Mesenchymal stem cell (in vitro differentiated cells and primary cell): ENCODE measurements at regions not wholly inside any gene's neighbourhood (a gene's known extent, or its start where the extent isn't known, plus 50 kb on each side); places are given as distances from the start of the nearest gene placed in this dataset.

ENCODE experiments used
- DNase-seq: peaks from one replicate; pipeline ENCODE4 v3.0.0-alpha.2; 2013
- H2AFZ ChIP-seq: one replicate; pipeline ENCODE4 v1.6.1; 2013; ENCODE audit warnings: low read depth, mild to moderate bottlenecking, control low read depth, inconsistent platforms, low read length, moderate library complexity
- H2AK5ac ChIP-seq: 2 replicates; pipeline ENCODE4 v1.6.1; 2013; ENCODE audit warnings: low read length, moderate library complexity, mild to moderate bottlenecking, inconsistent platforms; ENCODE audit not compliant: severe bottlenecking
- H2BK120ac ChIP-seq: one replicate; pipeline ENCODE4 v1.6.1; 2013; ENCODE audit warnings: low read depth, mild to moderate bottlenecking, inconsistent platforms, low read length, moderate library complexity
- H2BK12ac ChIP-seq, 2 experiments: one replicate each; pipeline ENCODE4 v1.6.1; 2013; ENCODE audit warnings: inconsistent platforms in 2 of 2, low read length in 2 of 2, mild to moderate bottlenecking in 2 of 2, moderate library complexity in 2 of 2, control low read depth in 1 of 2
- H2BK15ac ChIP-seq: one replicate; pipeline ENCODE4 v1.6.1; 2013; ENCODE audit warnings: mild to moderate bottlenecking, low read depth, inconsistent platforms; ENCODE audit not compliant: poor library complexity, severe bottlenecking
- H2BK5ac ChIP-seq: 2 replicates; pipeline ENCODE4 v1.6.1; 2013; ENCODE audit warnings: low read depth, mild to moderate bottlenecking, low read length, control low read depth, inconsistent platforms; ENCODE audit not compliant: poor library complexity, severe bottlenecking
- H3K14ac ChIP-seq, 2 experiments: one replicate each; pipeline ENCODE4 v1.6.1; 2013; ENCODE audit warnings: inconsistent platforms in 2 of 2, low read length in 2 of 2, control low read depth in 1 of 2, mild to moderate bottlenecking in 1 of 2, moderate library complexity in 1 of 2
- H3K18ac ChIP-seq, 2 experiments: one replicate each; pipeline ENCODE4 v1.6.1; 2013; ENCODE audit warnings: inconsistent platforms in 2 of 2, low read length in 2 of 2, control low read depth in 1 of 2, low read depth in 1 of 2, mild to moderate bottlenecking in 1 of 2
- H3K23ac ChIP-seq, 2 experiments: one replicate each; pipeline ENCODE4 v1.6.1; 2013; ENCODE audit warnings: inconsistent platforms in 2 of 2, low read length in 2 of 2, mild to moderate bottlenecking in 2 of 2, moderate library complexity in 2 of 2, control low read depth in 1 of 2
- H3K27ac ChIP-seq: 2 replicates; pipeline ENCODE4 v1.5.1; 2013; ENCODE audit warnings: mild to moderate bottlenecking, moderate library complexity, low read length, control low read depth, inconsistent platforms; ENCODE audit not compliant: poor library complexity, severe bottlenecking
- H3K27me3 ChIP-seq, 2 experiments: 2 replicates each; pipeline versions ENCODE4 v1.6.1 to v1.7.0; 2013; ENCODE audit warnings: low read length in 2 of 2, mild to moderate bottlenecking in 2 of 2, moderate library complexity in 2 of 2, control low read depth in 1 of 2, inconsistent platforms in 1 of 2; ENCODE audit not compliant: control insufficient read depth in 1 of 2, insufficient read depth in 1 of 2
- H3K36me3 ChIP-seq, 2 experiments: 2 replicates each; pipeline versions ENCODE4 v1.6.1 to v1.7.0; 2013; ENCODE audit warnings: low read length in 2 of 2, control low read depth in 1 of 2, inconsistent platforms in 1 of 2, low read depth in 1 of 2, mild to moderate bottlenecking in 1 of 2; ENCODE audit not compliant: insufficient read depth in 2 of 2, control insufficient read depth in 1 of 2
- H3K4ac ChIP-seq, 2 experiments: one replicate each; pipeline ENCODE4 v1.6.1; 2013; ENCODE audit warnings: inconsistent platforms in 2 of 2, low read length in 2 of 2, mild to moderate bottlenecking in 2 of 2, moderate library complexity in 2 of 2, control low read depth in 1 of 2, low read depth in 1 of 2
- H3K4me1 ChIP-seq: 2 replicates; pipeline ENCODE4 v1.6.1; 2013; ENCODE audit warnings: low read depth, low read length, control low read depth; ENCODE audit not compliant: control insufficient read depth, insufficient read depth
- H3K4me2 ChIP-seq: 2 replicates; pipeline ENCODE4 v1.6.1; 2013; ENCODE audit warnings: low read length, mild to moderate bottlenecking, inconsistent platforms; ENCODE audit not compliant: poor library complexity, severe bottlenecking
- H3K4me3 ChIP-seq, 2 experiments: 2 replicates each; pipeline versions ENCODE4 v1.5.1 to v1.7.0; 2013; ENCODE audit warnings: low read length in 2 of 2, mild to moderate bottlenecking in 2 of 2, control low read depth in 1 of 2, low read depth in 1 of 2; ENCODE audit not compliant: insufficient read depth in 1 of 2
- H3K79me1 ChIP-seq: replicated peaks from 2 replicates; pipeline ENCODE4 v1.6.1; 2013; ENCODE audit warnings: mild to moderate bottlenecking, control low read depth, low read length, inconsistent platforms; ENCODE audit not compliant: poor library complexity, severe bottlenecking
- H3K9ac ChIP-seq: 2 replicates; pipeline ENCODE4 v1.7.0; 2013; ENCODE audit warnings: mild to moderate bottlenecking, low read length, moderate library complexity
- H3K9me3 ChIP-seq: 2 replicates; pipeline ENCODE4 v1.7.0; 2013; ENCODE audit warnings: mild to moderate bottlenecking, low read length; ENCODE audit not compliant: control insufficient read depth
- H4K8ac ChIP-seq: one replicate; pipeline ENCODE4 v1.6.1; 2013; ENCODE audit warnings: inconsistent platforms, mild to moderate bottlenecking, low read length, moderate library complexity
- H4K91ac ChIP-seq: one replicate; pipeline ENCODE4 v1.6.1; 2013; ENCODE audit warnings: mild to moderate bottlenecking, low read length, inconsistent platforms
- WGBS: methylation state at CpG from one replicate; pipeline ENCODE4 v1.1.7; 2013; ENCODE audit warnings: mixed read lengths; 5-methylcytosine and 5-hydroxymethylcytosine counted together

- Histone ChIP-seq H4K8ac (no peak overlapping the region), H2BK15ac (no peak overlapping the region), H3K79me1 (peaks cover 31% of the 10 kb centered on the region), H3K4ac (no peak overlapping the region), H2AFZ (no peak overlapping the region), H2AK5ac (no peak overlapping the region), H3K9me3 (no peaks in the 10 kb centered on the region), H2BK120ac (no peak overlapping the region), H3K14ac (no peak overlapping the region), H4K91ac (no peak overlapping the region), H3K4me1 (no peaks in the 10 kb centered on the region), H3K27ac (no peak overlapping the region), H3K23ac (no peak overlapping the region), H3K9ac (no peak overlapping the region), H3K4me2 (no peak overlapping the region), H3K27me3 (no peaks in the 10 kb centered on the region), H3K18ac (no peak overlapping the region), H2BK5ac (no peak overlapping the region), H3K4me3 (no peak overlapping the region), H2BK12ac (no peak overlapping the region), H3K36me3 (no peaks in the 10 kb centered on the region)
- WGBS = 92% methylated on average over 3 of the region's 3 CpGs
- no peak for DNase-seq
These were observed 240.8 kb downstream of the ZEB2 start for GRCh38 chr2:144279165-144279564.

- Histone ChIP-seq H2BK120ac (no peak overlapping the region), H3K14ac (no peak overlapping the region), H2BK5ac (no peak overlapping the region), H4K8ac (no peak overlapping the region), H3K79me1 (peaks cover 31% of the 10 kb centered on the region), H3K9ac (no peak overlapping the region), H2BK15ac (no peak overlapping the region), H2BK12ac (no peak overlapping the region), H3K27ac (no peak overlapping the region), H4K91ac (no peak overlapping the region), H3K27me3 (no peaks in the 10 kb centered on the region), H3K4me1 (no peaks in the 10 kb centered on the region), H3K4ac (no peak overlapping the region), H3K18ac (no peak overlapping the region), H2AFZ (no peak overlapping the region), H3K4me3 (no peak overlapping the region), H2AK5ac (no peak overlapping the region), H3K9me3 (no peaks in the 10 kb centered on the region), H3K23ac (no peak overlapping the region), H3K4me2 (no peak overlapping the region), H3K36me3 (no peaks in the 10 kb centered on the region)
- no peak for DNase-seq
- 91% methylated on average over 1 of the region's 2 CpGs for WGBS
These were observed 242.1 kb downstream of the ZEB2 start for GRCh38 chr2:144277622-144278354.

DNA sequence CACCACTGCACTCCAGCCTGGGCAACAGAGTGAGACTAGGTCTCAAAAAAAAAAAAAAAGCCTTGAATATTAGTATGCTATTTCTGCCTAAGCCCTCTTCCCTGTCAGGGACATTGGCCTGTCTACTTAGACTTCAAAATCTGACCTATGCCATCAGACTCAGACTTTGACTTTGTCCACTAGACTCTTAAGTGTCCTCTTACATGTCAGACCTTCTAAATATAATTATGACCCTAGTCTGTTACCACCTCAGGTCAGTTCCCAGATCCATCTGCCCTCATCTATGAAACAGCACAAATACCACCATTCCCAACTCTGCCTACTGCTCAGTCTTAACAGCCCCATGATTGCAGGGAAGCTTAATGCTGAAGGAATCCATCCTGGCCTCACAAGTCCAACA lies 244.6 kb downstream of the ZEB2 start:
- Histone ChIP-seq H2BK12ac (no peak overlapping the region), H3K4me3 (no peak overlapping the region), H3K36me3 (no peaks in the 10 kb centered on the region), H3K23ac (no peak overlapping the region), H2BK120ac (no peak overlapping the region), H3K18ac (no peak overlapping the region), H3K4me2 (no peak overlapping the region), H3K4ac (no peak overlapping the region), H3K27me3 (no peaks in the 10 kb centered on the region), H4K91ac (no peak overlapping the region), H3K27ac (no peak overlapping the region), H2BK15ac (no peak overlapping the region), H3K4me1 (no peaks in the 10 kb centered on the region), H3K9me3 (no peaks in the 10 kb centered on the region), H2BK5ac (no peak overlapping the region), H2AK5ac (no peak overlapping the region), H3K9ac (no peak overlapping the region), H4K8ac (no peak overlapping the region), H3K14ac (no peak overlapping the region), H3K79me1 (peaks cover 27% of the 10 kb centered on the region), H2AFZ (no peak overlapping the region)
- DNase-seq = no peak

DNA sequence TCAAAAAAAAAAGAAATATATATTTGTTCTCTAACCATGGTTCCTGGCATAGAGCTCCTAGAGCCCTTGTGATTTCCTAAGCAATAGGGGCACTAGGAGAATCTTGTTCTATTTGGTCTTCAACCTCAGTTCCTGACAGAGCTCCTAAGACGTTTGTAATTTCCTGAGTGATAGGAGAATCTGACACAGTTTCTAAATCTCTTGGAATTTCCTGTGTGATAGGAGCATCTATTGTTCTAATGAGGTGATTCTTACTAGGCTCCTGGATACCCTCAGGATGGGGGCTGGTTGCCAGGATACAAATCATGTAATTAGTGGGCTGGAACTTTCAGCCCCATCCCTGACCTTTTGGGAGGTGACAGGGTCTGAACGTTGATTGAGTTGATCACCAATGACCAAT lies 245.8 kb downstream of the ZEB2 start:
- Histone ChIP-seq H3K4me2 (no peak overlapping the region), H3K4me3 (no peak overlapping the region), H3K27me3 (no peaks in the 10 kb centered on the region), H2AFZ (no peak overlapping the region), H3K4ac (no peak overlapping the region), H3K27ac (no peak overlapping the region), H3K36me3 (no peaks in the 10 kb centered on the region), H4K91ac (no peak overlapping the region), H3K9me3 (no peaks in the 10 kb centered on the region), H4K8ac (no peak overlapping the region), H3K23ac (no peak overlapping the region), H3K9ac (no peak overlapping the region), H2BK120ac (no peak overlapping the region), H3K18ac (no peak overlapping the region), H2BK12ac (no peak overlapping the region), H2BK5ac (no peak overlapping the region), H3K79me1 (peaks cover 25% of the 10 kb centered on the region), H2BK15ac (no peak overlapping the region), H3K14ac (no peak overlapping the region), H2AK5ac (no peak overlapping the region), H3K4me1 (no peaks in the 10 kb centered on the region)
- no peak for DNase-seq
- 33% methylated on average over 1 of the region's 2 CpGs for WGBS
